GM18505 (cell line): ENCODE measurements at regions not wholly inside any gene's neighbourhood (a gene's known extent, or its start where the extent isn't known, plus 50 kb on each side); places are given as distances from the start of the nearest gene placed in this dataset.
"Not testable (repeated sequence)": the region's sequence is repeated elsewhere in the genome, so short reads cannot be mapped to it uniquely, and the experiment has no call there.

Experiments used
- ATAC-seq: cut with Tn5 transposase; IDR thresholded peaks from one replicate; pipeline ENCODE4 v1.9.1; 2021; ENCODE audit not compliant: unreplicated experiment
- POLR2A ChIP-seq: IDR thresholded peaks from 4 replicates; pipeline ENCODE4 v1.6.1; 2011; ENCODE audit warnings: borderline replicate concordance; ENCODE audit not compliant: insufficient read depth, insufficient read length; ENCODE audit errors: extremely low read depth

DNA sequence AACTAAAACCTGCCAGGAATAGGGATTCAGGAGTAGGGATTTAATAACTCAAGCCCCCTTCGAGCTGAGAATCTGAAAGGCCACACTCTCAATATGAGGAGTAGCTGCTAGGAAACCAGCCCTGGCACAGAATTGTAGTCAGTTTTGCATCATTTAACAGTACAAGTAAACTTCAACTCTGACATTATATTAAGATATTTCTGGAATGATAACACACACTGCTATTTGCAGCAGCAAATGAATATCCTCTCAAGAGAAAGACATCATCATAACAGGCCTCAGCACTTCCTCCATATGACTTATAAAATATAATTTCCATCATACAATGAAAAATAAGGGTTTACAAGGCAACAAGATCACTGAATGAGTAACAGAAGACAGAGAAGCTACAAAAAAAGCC is 138.2 kb upstream of the RFX3 start:
- ATAC-seq: no peak
- TF ChIP-seq POLR2A: no peak

GRCh38 chr9:3662671-3663070 is 136.9 kb upstream of the RFX3 start:
- no peak for ATAC-seq
- TF ChIP-seq POLR2A: no peak

GRCh38 chr9:3660936-3661335 is 135.1 kb upstream of the RFX3 start:
- TF ChIP-seq POLR2A: no peak
- ATAC-seq: no peak

DNA sequence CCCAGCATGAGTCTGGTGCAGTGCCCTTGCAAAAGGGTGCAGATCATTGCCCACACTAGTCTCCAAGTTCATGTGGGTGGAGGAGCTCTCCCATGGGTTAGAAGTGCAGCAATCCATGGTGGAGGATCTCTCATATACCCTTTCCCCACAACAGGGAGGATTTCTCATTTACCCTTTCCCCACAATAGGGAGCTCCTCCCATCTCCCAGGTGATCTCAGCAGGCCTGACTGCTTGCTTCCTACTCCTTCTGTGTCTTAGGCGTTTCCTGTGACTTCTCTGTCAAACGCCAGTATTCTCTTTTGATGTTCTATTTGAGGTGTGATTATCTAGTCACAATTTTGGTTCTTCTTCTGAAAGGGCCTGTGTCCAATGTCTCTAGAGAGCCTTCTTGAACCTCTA is 133.8 kb upstream of the RFX3 start:
- ATAC-seq: no peak
- TF ChIP-seq POLR2A: no peak

- TF ChIP-seq POLR2A: no peak
- no peak for ATAC-seq
These were observed 133.2 kb upstream of the RFX3 start for GRCh38 chr9:3658964-3659363.

DNA sequence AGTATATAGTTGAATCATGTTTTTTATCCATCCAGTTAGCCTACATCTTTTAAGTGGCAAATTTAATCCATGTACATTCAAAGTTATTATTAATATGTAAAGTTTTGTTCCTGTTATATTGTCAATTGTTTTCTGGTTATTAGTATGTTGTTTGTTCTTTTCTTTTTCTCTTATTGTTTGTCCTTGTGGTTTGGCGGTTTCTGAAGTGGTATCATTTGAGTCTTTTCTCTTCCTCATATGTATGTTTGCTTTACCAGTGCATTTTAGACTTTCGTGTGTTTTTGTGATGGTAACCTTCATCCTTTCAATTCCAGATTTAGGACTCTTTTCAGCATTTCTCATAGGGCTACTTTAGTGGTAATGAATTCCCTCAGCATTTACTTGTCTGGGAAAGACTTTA is 130.4 kb upstream of the RFX3 start:
- no peak for ATAC-seq
- TF ChIP-seq POLR2A: no peak

GRCh38 chr9:3650994-3651622 is 125.3 kb upstream of the RFX3 start:
- no peak for TF ChIP-seq POLR2A
- no peak for ATAC-seq

GRCh38 chr9:3648722-3649246 is 123.0 kb upstream of the RFX3 start:
- no peak for TF ChIP-seq POLR2A
- no peak for ATAC-seq

GRCh38 chr9:3648266-3648665 is 122.5 kb upstream of the RFX3 start:
- ATAC-seq: no peak
- no peak for TF ChIP-seq POLR2A

GRCh38 chr9:3647652-3648051 is 121.9 kb upstream of the RFX3 start:
- ATAC-seq: no peak
- TF ChIP-seq POLR2A: no peak

GRCh38 chr9:3646226-3646625 is 120.4 kb upstream of the RFX3 start:
- no peak for ATAC-seq
- no peak for TF ChIP-seq POLR2A

- ATAC-seq: not testable (repeated sequence)
These were observed 116.3 kb upstream of the RFX3 start for GRCh38 chr9:3642075-3642474.

GRCh38 chr9:3629495-3629894 is 103.7 kb upstream of the RFX3 start:
- ATAC-seq: no peak
- TF ChIP-seq POLR2A: no peak

- TF ChIP-seq POLR2A: no peak
These were observed 102.4 kb upstream of the RFX3 start for GRCh38 chr9:3628239-3628638.

DNA sequence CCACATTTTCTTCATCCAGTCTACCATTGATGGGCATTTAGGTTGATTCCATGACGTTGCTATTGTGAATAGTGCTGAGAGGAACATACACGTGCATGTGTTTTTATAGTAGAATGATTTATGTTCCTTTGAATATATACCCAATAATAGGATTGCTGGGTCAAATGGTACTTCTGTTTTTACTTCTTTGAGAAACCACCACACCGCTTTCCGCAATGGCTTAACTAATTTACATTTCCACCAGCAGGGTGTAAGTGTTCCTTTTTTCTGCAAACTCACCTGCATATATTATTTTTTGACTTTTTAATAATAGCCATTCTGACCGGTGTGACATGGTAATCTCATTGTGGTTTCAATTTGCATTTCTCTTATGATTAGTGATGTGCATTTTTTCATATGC is 82.2 kb upstream of the RFX3 start:
- ATAC-seq: no peak
- TF ChIP-seq POLR2A: no peak

More at GRCh38 chr9:3628239-3628638, 102.4 kb upstream of the RFX3 start:
- no peak for ATAC-seq
